ENCODE measurements at regions not wholly inside any gene's neighbourhood (a gene's known extent, or its start where the extent isn't known, plus 50 kb on each side); places are given as distances from the start of the nearest gene placed in this dataset.

DNA sequence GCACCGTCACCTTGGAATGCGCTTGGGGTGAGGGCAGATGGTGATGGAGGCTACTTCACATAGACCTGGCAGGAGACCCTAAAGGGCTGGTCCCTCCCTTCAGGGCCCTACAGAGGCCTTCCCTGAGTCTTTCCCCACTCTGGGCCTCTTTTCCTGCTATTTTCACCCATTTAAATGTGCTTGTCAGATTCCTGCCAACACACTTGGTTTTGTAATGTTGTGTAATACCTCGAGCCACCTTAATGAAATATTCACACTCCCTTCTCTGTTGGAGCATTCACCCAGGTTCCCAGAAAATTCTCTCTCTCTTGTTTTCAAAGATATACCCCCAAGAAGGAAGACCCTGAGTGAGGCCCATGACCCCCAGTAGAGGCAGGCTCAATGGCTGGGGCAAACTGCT, 456.6 kb upstream of the DYNLRB2 start:
- intact Hi-C loops (cut with DNase I), result no loop called here
- H3K4me3 ChIP-seq, result no peak overlapping the region
- H3K27ac ChIP-seq, result no peak overlapping the region
- H3K36me3 ChIP-seq (replicated peaks in 1 of 2; ENCODE audit: insufficient read depth in 1 of 2, low read depth in 2 of 2), result no peaks in the 10 kb centered on the region
- WGBS, 2 donors, result 72 to 83% methylated on average over 3 of the region's 3 CpGs
- ATAC-seq (no peak), DNase-seq (no peak)
- TF ChIP-seq, protein P1, sequence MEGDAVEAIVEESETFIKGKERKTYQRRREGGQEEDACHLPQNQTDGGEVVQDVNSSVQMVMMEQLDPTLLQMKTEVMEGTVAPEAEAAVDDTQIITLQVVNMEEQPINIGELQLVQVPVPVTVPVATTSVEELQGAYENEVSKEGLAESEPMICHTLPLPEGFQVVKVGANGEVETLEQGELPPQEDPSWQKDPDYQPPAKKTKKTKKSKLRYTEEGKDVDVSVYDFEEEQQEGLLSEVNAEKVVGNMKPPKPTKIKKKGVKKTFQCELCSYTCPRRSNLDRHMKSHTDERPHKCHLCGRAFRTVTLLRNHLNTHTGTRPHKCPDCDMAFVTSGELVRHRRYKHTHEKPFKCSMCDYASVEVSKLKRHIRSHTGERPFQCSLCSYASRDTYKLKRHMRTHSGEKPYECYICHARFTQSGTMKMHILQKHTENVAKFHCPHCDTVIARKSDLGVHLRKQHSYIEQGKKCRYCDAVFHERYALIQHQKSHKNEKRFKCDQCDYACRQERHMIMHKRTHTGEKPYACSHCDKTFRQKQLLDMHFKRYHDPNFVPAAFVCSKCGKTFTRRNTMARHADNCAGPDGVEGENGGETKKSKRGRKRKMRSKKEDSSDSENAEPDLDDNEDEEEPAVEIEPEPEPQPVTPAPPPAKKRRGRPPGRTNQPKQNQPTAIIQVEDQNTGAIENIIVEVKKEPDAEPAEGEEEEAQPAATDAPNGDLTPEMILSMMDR (IDR thresholded peaks at IDR 0.05), result no peak
- no peak for TF ChIP-seq POLR2A (IDR thresholded peaks at IDR 0.05)
- H3K27me3 ChIP-seq, result no peaks in the 10 kb centered on the region
- no peaks in the 10 kb centered on the region for H3K4me1 ChIP-seq
- no peaks in the 10 kb centered on the region for H3K9me3 ChIP-seq

DNA sequence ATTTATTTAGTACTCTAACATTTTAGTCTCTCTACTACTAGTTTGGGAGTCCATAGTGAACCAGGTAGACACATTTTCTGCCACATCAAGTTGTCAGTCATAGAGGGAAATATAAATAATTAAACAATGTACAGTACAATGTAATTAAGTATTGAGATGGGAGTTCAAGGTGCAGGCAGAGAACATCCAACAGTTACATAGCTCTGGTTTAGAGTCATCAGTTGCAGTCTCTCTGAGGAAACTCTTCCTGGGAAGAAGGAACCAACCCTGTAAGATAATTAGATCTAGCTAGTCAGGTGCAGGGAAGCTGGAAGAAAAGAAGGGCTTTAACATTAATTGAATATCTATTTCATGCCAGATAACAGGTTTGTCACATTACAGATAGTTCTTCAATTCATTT, 457.9 kb upstream of the DYNLRB2 start:
- Histone ChIP-seq H3K4me1 (no peaks in the 10 kb centered on the region), H3K4me3 (no peak overlapping the region), H3K27ac (no peak overlapping the region), H3K27me3 (no peaks in the 10 kb centered on the region), H3K36me3 (replicated peaks in 1 of 2; ENCODE audit: insufficient read depth in 1 of 2, low read depth in 2 of 2) (no peaks in the 10 kb centered on the region), H3K9me3 (no peaks in the 10 kb centered on the region)
- ATAC-seq (no peak), DNase-seq (no peak)
- intact Hi-C loops (cut with DNase I), result no loop called here
- no peak for TF ChIP-seq POLR2A (IDR thresholded peaks at IDR 0.05)
- TF ChIP-seq, protein P1 (IDR thresholded peaks at IDR 0.05), result no peak

DNA sequence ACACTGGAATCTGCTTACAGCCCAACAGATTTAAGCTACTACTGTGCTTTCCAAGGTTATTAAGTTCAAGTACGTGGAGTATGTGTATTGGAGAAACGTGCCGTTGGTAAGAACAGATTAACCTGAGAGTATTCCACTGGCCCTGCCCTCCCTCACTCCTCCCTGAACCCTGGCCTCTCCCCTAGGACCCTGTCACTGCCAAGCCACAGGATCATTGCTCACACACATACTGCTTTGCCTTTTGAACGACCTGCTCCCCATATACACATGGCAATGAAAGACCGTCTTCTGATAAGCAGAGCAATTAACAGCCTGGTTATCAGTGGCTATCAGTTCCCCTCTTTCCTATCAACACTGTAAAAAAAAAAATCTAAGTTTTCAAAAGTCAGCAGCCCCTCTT, 458.9 kb upstream of the DYNLRB2 start:
- Histone ChIP-seq H3K9me3 (no peaks in the 10 kb centered on the region), H3K36me3 (replicated peaks in 1 of 2; ENCODE audit: insufficient read depth in 1 of 2, low read depth in 2 of 2) (no peaks in the 10 kb centered on the region), H3K27me3 (no peaks in the 10 kb centered on the region), H3K4me3 (no peak overlapping the region), H3K27ac (no peak overlapping the region), H3K4me1 (no peaks in the 10 kb centered on the region)
- WGBS, 2 donors, result 24 to 30% methylated on average over 5 of the region's 5 CpGs
- ATAC-seq (no peak), DNase-seq (no peak)
- TF ChIP-seq POLR2A (IDR thresholded peaks at IDR 0.05), result no peak
- TF ChIP-seq, protein P1 (IDR thresholded peaks at IDR 0.05), result no peak
- intact Hi-C loops (cut with DNase I), result no loop called here

DNA sequence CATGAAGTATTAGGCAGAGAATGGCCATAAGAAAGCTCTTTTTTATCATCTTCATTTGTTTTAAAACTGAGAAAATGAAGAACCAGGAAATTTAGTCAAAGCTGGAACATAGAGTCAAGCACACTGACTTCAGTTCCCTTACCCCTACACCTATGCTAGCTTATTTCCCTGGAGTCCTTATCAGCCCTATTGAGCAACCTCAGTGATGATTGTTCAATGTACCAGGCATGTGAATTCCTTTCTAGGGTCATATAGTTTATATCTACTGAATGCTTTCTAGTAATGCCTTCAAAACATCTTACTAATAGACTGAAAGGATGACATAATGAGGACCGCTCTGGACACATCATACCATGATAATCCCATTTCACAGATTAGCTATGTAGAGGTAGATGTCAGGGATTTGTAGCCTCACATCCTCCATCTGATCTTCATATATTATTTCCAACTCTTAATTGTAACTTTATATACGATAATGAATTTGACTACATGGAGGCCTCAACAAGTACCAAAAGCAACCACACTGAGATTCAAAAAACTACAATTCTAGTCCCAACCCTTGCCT, 460.4 kb upstream of the DYNLRB2 start:
- no peak for DNase-seq
- Histone ChIP-seq H3K36me3 (replicated peaks in 1 of 2; ENCODE audit: insufficient read depth in 1 of 2, low read depth in 2 of 2) (no peaks in the 10 kb centered on the region), H3K27ac (no peak overlapping the region), H3K4me1 (no peaks in the 10 kb centered on the region), H3K27me3 (no peaks in the 10 kb centered on the region), H3K4me3 (no peak overlapping the region), H3K9me3 (no peaks in the 10 kb centered on the region)
- TF ChIP-seq, protein P1 (IDR thresholded peaks at IDR 0.05), result no peak
- no peak for TF ChIP-seq POLR2A (IDR thresholded peaks at IDR 0.05)
- ATAC-seq, result no peak
- intact Hi-C loops (cut with DNase I), result no loop called here
- WGBS, 2 donors, result 93 to 96% methylated on average over 2 of the region's 2 CpGs

DNA sequence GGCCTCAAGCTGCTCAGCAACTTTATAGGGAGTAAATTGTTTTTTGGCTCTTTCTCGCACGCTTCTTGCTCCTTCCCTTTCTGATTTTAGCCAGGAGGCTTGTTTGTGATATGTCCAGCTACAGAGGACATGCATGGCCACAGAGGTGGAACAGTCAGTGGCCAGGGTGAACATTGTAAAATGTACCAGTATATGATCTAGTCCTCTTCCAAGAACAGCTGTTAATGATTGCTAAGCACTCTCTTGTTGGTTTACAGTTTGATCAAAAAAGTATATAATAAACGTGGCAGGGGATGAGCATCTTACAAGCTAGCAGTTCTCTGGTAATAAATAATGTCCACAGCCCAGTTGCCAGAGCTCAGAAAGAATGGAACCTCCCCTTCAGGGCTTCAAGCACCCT, 461.7 kb upstream of the DYNLRB2 start:
- Histone ChIP-seq H3K27ac (no peak overlapping the region), H3K9me3 (no peaks in the 10 kb centered on the region), H3K4me3 (no peak overlapping the region), H3K27me3 (no peaks in the 10 kb centered on the region), H3K36me3 (replicated peaks in 1 of 2; ENCODE audit: insufficient read depth in 1 of 2, low read depth in 2 of 2) (no peaks in the 10 kb centered on the region), H3K4me1 (no peaks in the 10 kb centered on the region)
- WGBS, 2 donors, result 67% methylated on average over 3 of the region's 3 CpGs
- TF ChIP-seq, protein P1 (IDR thresholded peaks at IDR 0.05), result no peak
- no peak for TF ChIP-seq POLR2A (IDR thresholded peaks at IDR 0.05)
- intact Hi-C loops (cut with DNase I), result no loop called here
- ATAC-seq (no peak), DNase-seq (no peak)
